Loucy (cell line): ENCODE measurements at regions not wholly inside any gene's neighbourhood (a gene's known extent, or its start where the extent isn't known, plus 50 kb on each side); places are given as distances from the start of the nearest gene placed in this dataset.

Source experiments
- H2AFZ ChIP-seq: fragments of 200-600 bp; sonication (generic); 2 replicates; pipeline ENCODE4 v1.6.0; 2016; ENCODE audit warnings: antibody characterized with exemption, mild to moderate bottlenecking, low read length, moderate library complexity
- H3F3A ChIP-seq: fragments of 200-600 bp; 2 replicates; pipeline ENCODE4 v1.6.0; 2016; ENCODE audit warnings: antibody characterized with exemption, low read depth, mild to moderate bottlenecking
- H3K27me3 ChIP-seq: fragments of 200-600 bp; sonication (generic); 2 replicates; pipeline ENCODE4 v1.6.1; 2014; ENCODE audit warnings: low read length, mild to moderate bottlenecking; ENCODE audit not compliant: insufficient read depth, poor library complexity, severe bottlenecking
- H3K36me3 ChIP-seq: fragments of 200-600 bp; sonication (generic); 2 replicates; pipeline ENCODE4 v1.6.1; 2016; ENCODE audit warnings: low read length; ENCODE audit not compliant: insufficient read depth
- H3K4me1 ChIP-seq: fragments of 200-600 bp; sonication (generic); 2 replicates; pipeline ENCODE4 v1.5.1; 2014; ENCODE audit warnings: low read length, mild to moderate bottlenecking; ENCODE audit not compliant: insufficient read depth, poor library complexity, severe bottlenecking
- H3K4me2 ChIP-seq: fragments of 200-600 bp; sonication (generic); 2 replicates; pipeline ENCODE4 v1.6.0; 2014; ENCODE audit warnings: antibody characterized with exemption, low read length, low read depth, mild to moderate bottlenecking; ENCODE audit not compliant: poor library complexity, severe bottlenecking
- H3K4me3 ChIP-seq: fragments of 200-600 bp; sonication (generic); 2 replicates; pipeline ENCODE4 v1.5.1; 2014; ENCODE audit warnings: low read length, mild to moderate bottlenecking, mixed read lengths; ENCODE audit not compliant: poor library complexity, severe bottlenecking
- H3K79me2 ChIP-seq: fragments of 200-600 bp; sonication (generic); 2 replicates; pipeline ENCODE4 v1.6.1; 2014; ENCODE audit warnings: low read length; ENCODE audit not compliant: insufficient read depth
- H3K9ac ChIP-seq: fragments of 200-600 bp; sonication (generic); 2 replicates; pipeline ENCODE4 v1.6.0; 2014; ENCODE audit warnings: mild to moderate bottlenecking, low read depth, low read length, moderate library complexity; ENCODE audit not compliant: poor library complexity, severe bottlenecking
- H3K9me2 ChIP-seq: fragments of 200-600 bp; sonication (generic); replicated peaks from 2 replicates; pipeline ENCODE4 v1.6.1; 2016; ENCODE audit warnings: low read depth, low read length, mixed read lengths
- H3K9me3 ChIP-seq: fragments of 200-600 bp; sonication (generic); 2 replicates; pipeline ENCODE4 v1.6.1; 2014; ENCODE audit warnings: mild to moderate bottlenecking, antibody characterized with exemption, low read length, low read depth; ENCODE audit not compliant: insufficient read depth
- H4K20me1 ChIP-seq: fragments of 200-600 bp; sonication (generic); 2 replicates; pipeline ENCODE4 v1.6.0; 2014; ENCODE audit warnings: antibody characterized with exemption, low read length, mild to moderate bottlenecking; ENCODE audit not compliant: insufficient read depth, poor library complexity, severe bottlenecking
- CTCF ChIP-seq: fragments of 200-600 bp; sonication (generic); conservative IDR thresholded peaks from 2 replicates; pipeline ENCODE4 v1.5.1; 2014; ENCODE audit warnings: mild to moderate bottlenecking, antibody characterized with exemption, low read length
- EZH2phosphoT487 ChIP-seq: fragments of 200-600 bp; IDR thresholded peaks from 2 replicates; pipeline ENCODE4 v1.6.1; 2018; ENCODE audit warnings: antibody characterized with exemption, mild to moderate bottlenecking, moderate library complexity, borderline replicate concordance

GRCh38 chr2:58484221-58484620, 243.1 kb upstream of the FANCL start:
- no peaks in the 10 kb centered on the region for H3K27me3 ChIP-seq
- no peaks in the 10 kb centered on the region for H3K79me2 ChIP-seq
- H3K4me2 ChIP-seq = no peak overlapping the region
- H4K20me1 ChIP-seq = no peaks in the 10 kb centered on the region
- H3K36me3 ChIP-seq = no peaks in the 10 kb centered on the region
- no peaks in the 10 kb centered on the region for H3K9me2 ChIP-seq
- no peak for TF ChIP-seq EZH2phosphoT487
- no peak for TF ChIP-seq CTCF
- H3K4me3 ChIP-seq = no peak overlapping the region
- H2AFZ ChIP-seq = no peak overlapping the region
- no peaks in the 10 kb centered on the region; the same call in 1 of the 2 replicates for H3K9me3 ChIP-seq
- no peaks in the 10 kb centered on the region for H3K4me1 ChIP-seq
- H3F3A ChIP-seq = no peaks in the 10 kb centered on the region
- no peak overlapping the region for H3K9ac ChIP-seq

GRCh38 chr2:58483307-58483706, 242.2 kb upstream of the FANCL start:
- H3K4me1 ChIP-seq = no peaks in the 10 kb centered on the region
- H3K9ac ChIP-seq = no peak overlapping the region
- H3K36me3 ChIP-seq = no peaks in the 10 kb centered on the region
- H4K20me1 ChIP-seq = no peaks in the 10 kb centered on the region
- H3K9me2 ChIP-seq = no peaks in the 10 kb centered on the region
- no peak overlapping the region for H3K4me2 ChIP-seq
- no peaks in the 10 kb centered on the region for H3K79me2 ChIP-seq
- no peaks in the 10 kb centered on the region for H3K27me3 ChIP-seq
- no peak overlapping the region for H3K4me3 ChIP-seq
- no peak for TF ChIP-seq CTCF
- H3F3A ChIP-seq = no peaks in the 10 kb centered on the region
- H2AFZ ChIP-seq = no peak overlapping the region
- no peaks in the 10 kb centered on the region; the same call in 1 of the 2 replicates for H3K9me3 ChIP-seq

- Histone ChIP-seq H4K20me1 (no peaks in the 10 kb centered on the region), H3K9me2 (no peaks in the 10 kb centered on the region), H3K4me3 (no peak overlapping the region), H3K79me2 (no peaks in the 10 kb centered on the region), H3K9me3 (no peaks in the 10 kb centered on the region), H3K9ac (no peak overlapping the region), H3K4me2 (no peak overlapping the region), H3K27me3 (no peaks in the 10 kb centered on the region), H3K36me3 (no peaks in the 10 kb centered on the region), H3F3A (no peaks in the 10 kb centered on the region), H2AFZ (no peak overlapping the region), H3K4me1 (no peaks in the 10 kb centered on the region)
- no peak for TF ChIP-seq CTCF
- TF ChIP-seq EZH2phosphoT487 = no peak
These were observed 240.5 kb upstream of the FANCL start for GRCh38 chr2:58481670-58482069.
